Panc1 (cell line): ENCODE measurements at regions not wholly inside any gene's neighbourhood (a gene's known extent, or its start where the extent isn't known, plus 50 kb on each side); places are given as distances from the start of the nearest gene placed in this dataset.

Source experiments
- ATAC-seq: fragments of 200-7000 bp; cut with Tn5 transposase; 2 replicates; pipeline ENCODE4 v1.9.1; 2020; ENCODE audit warnings: mild to moderate bottlenecking, moderate library complexity
- BruUV-seq: library from RNA; stranded (reverse); fragments of 400-500 nt; replicated peaks from 2 replicates; lab custom pipeline; 2021; lab: Mats Ljungman, UMichigan
- CTCF ChIA-PET: fragments of 300-600 bp; sonication (Branson Sonifier 250); formaldehyde crosslinking; loops from one replicate; lab custom pipeline; 2022; ENCODE audit warnings: antibody characterized with exemption; lab: Charles Lee
- POLR2A ChIA-PET: fragments of 300-600 bp; sonication (Branson Sonifier 250); formaldehyde crosslinking; loops from one replicate; lab custom pipeline; 2022; ENCODE audit warnings: antibody characterized with exemption; lab: Charles Lee
- DNase-seq: peaks from one replicate; pipeline ENCODE4 v3.0.0-alpha.2; 2010; ENCODE audit warnings: low read depth, low spot score
- H3K27ac ChIP-seq: 2 replicates; pipeline ENCODE4 v1.5.1; 2011; ENCODE audit warnings: mild to moderate bottlenecking, low read length, inconsistent platforms
- H3K27me3 ChIP-seq: fragments of 200-500 bp; sonication (Bioruptor generic); 2 replicates; pipeline ENCODE4 v1.6.0; 2014; ENCODE audit warnings: low read length, inconsistent platforms; ENCODE audit not compliant: control insufficient read depth, insufficient read depth
- H3K36me3 ChIP-seq: fragments of 200-500 bp; sonication (Bioruptor generic); 2 replicates; pipeline ENCODE4 v1.5.1; 2014; ENCODE audit warnings: inconsistent platforms, mild to moderate bottlenecking, low read length, moderate library complexity; ENCODE audit not compliant: control insufficient read depth, insufficient read depth
- H3K4me1 ChIP-seq: 2 replicates; pipeline ENCODE4 v1.5.1; 2011; ENCODE audit warnings: inconsistent platforms, mild to moderate bottlenecking, low read length, moderate library complexity; ENCODE audit not compliant: control insufficient read depth, insufficient read depth
- H3K4me3 ChIP-seq, 2 experiments: 2 replicates each; pipeline ENCODE4 v1.5.1; 2011 to 2012; ENCODE audit warnings: low read depth in 2 of 2, low read length in 2 of 2, mild to moderate bottlenecking in 2 of 2, inconsistent platforms in 1 of 2, moderate library complexity in 1 of 2
- H3K9me3 ChIP-seq: fragments of 200-500 bp; sonication (Bioruptor generic); 2 replicates; pipeline ENCODE4 v1.5.1; 2014; ENCODE audit warnings: low read depth, mild to moderate bottlenecking, inconsistent platforms, low read length, moderate library complexity; ENCODE audit not compliant: control insufficient read depth, insufficient read depth
- CTCF ChIP-seq: fragments of 450-650 bp; IDR thresholded peaks from 2 replicates; pipeline ENCODE4 v1.5.1; 2017; ENCODE audit warnings: mild to moderate bottlenecking
- POLR2AphosphoS5 ChIP-seq: IDR thresholded peaks from 2 replicates; pipeline ENCODE4 v1.6.1; 2012; ENCODE audit warnings: mild to moderate bottlenecking, low read depth, low read length, moderate library complexity
- REST ChIP-seq, 2 experiments: IDR thresholded peaks; 2 replicates each; pipeline ENCODE4 v1.6.1; 2011 to 2012; ENCODE audit warnings: low read depth in 2 of 2, control low read depth in 1 of 2, low read length in 1 of 2, mild to moderate bottlenecking in 1 of 2, moderate library complexity in 1 of 2; ENCODE audit not compliant: insufficient read depth in 1 of 2
- SIN3A ChIP-seq: IDR thresholded peaks from 2 replicates; pipeline ENCODE4 v1.6.1; 2012; ENCODE audit warnings: low read depth, mild to moderate bottlenecking, low read length, moderate library complexity, borderline replicate concordance; ENCODE audit not compliant: insufficient read depth
- TCF7L2 ChIP-seq: IDR thresholded peaks from 2 replicates; pipeline ENCODE4 v1.6.1; 2011; ENCODE audit warnings: mild to moderate bottlenecking, low read depth, low read length, inconsistent platforms
- in situ Hi-C: cut with HindIII; loops from 2 replicates; pipeline ENCODE4 v1.10.0; 2016; ENCODE audit warnings: low sequenced_read_pairs, low pct_unique_long_range_greater_than_20kb
- intact Hi-C: fragments of 100-400 bp; cut with micrococcal nuclease; formaldehyde crosslinking; loops from one replicate; pipeline ENCODE4 v1.10.0; 2022; ENCODE audit not compliant: unreplicated experiment

- H3K9me3 ChIP-seq: no peaks in the 10 kb centered on the region; the same call in 1 of the 2 replicates
- ATAC-seq (no peak), DNase-seq (no peak)
- H3K4me1 ChIP-seq: peaks cover 3% of the 10 kb centered on the region; the same call in 1 of the 2 replicates
- ChIA-PET POLR2A (no interaction called here), CTCF (no interaction called here)
- BruUV-seq: no TSS peak
- no peak overlapping the region for H3K27ac ChIP-seq
- no peaks in the 10 kb centered on the region for H3K27me3 ChIP-seq
- no peaks in the 10 kb centered on the region for H3K36me3 ChIP-seq
- TF ChIP-seq SIN3A (no peak), CTCF (no peak), TCF7L2 (no peak), REST (IDR thresholded peaks at IDR 0.05; ENCODE audit: insufficient read depth in 1 of 2, low read depth in 2 of 2, low read length in 1 of 2) (no peak), POLR2AphosphoS5 (no peak)
- H3K4me3 ChIP-seq: no peak overlapping the region
- in situ Hi-C loops (no loop called here), intact Hi-C loops (no loop called here)
Observed at GRCh38 chr14:103213331-103213730, 90.1 kb downstream of the TNFAIP2 start.

- POLR2A ChIA-PET: no interaction called here
- in situ Hi-C loops (no loop called here), intact Hi-C loops (no loop called here)
- CTCF ChIA-PET: no interaction called here
- Histone ChIP-seq H3K4me1 (no peaks in the 10 kb centered on the region), H3K4me3 (no peak overlapping the region), H3K27ac (no peak overlapping the region), H3K27me3 (no peaks in the 10 kb centered on the region), H3K36me3 (no peaks in the 10 kb centered on the region), H3K9me3 (no peaks in the 10 kb centered on the region; the same call in 1 of the 2 replicates)
- no peak for DNase-seq
- no TSS peak for BruUV-seq
- TF ChIP-seq SIN3A: no peak
- no peak for TF ChIP-seq TCF7L2
- no peak for TF ChIP-seq REST (IDR thresholded peaks at IDR 0.05; ENCODE audit: insufficient read depth in 1 of 2, low read depth in 2 of 2, low read length in 1 of 2)
- TF ChIP-seq CTCF: no peak
- TF ChIP-seq POLR2AphosphoS5: no peak
- ATAC-seq: no peak
Observed at GRCh38 chr14:103214461-103214958, 91.2 kb downstream of the TNFAIP2 start.
